K562 (cell line): ENCODE measurements at regions not wholly inside any gene's neighbourhood (a gene's known extent, or its start where the extent isn't known, plus 50 kb on each side); places are given as distances from the start of the nearest gene placed in this dataset.

Source experiments
- ATAC-seq: fragments of 200-7000 bp; cut with Tn5 transposase; 3 replicates; pipeline ENCODE4 v1.9.1; 2020; ENCODE audit warnings: moderate library complexity
- BruUV-seq: library from RNA; stranded (reverse); fragments of 400-500 nt; replicated peaks from 2 replicates; lab custom pipeline; 2021; lab: Mats Ljungman, UMichigan
- CTCF ChIA-PET: fragments of 300-600 bp; formaldehyde crosslinking; extraction: SDS; loops from one replicate; lab custom pipeline; 2021; ENCODE audit warnings: low intra/inter-chr PET ratio; lab: Yijun Ruan, JAX
- POLR2A ChIA-PET: fragments of 300-600, 350-650 bp; sonication (Branson Sonifier 250); formaldehyde crosslinking; extraction: SDS; loops from one replicate; lab custom pipeline; 2021; ENCODE audit warnings: antibody characterized with exemption, inconsistent platforms; lab: Yijun Ruan, JAX
- DNase-seq, 4 experiments: peaks; one replicate each; pipeline versions ENCODE4 v3.0.0 to v3.0.0-alpha.2; 2011 to 2018; ENCODE audit warnings: low spot score in 3 of 4, mixed read lengths in 3 of 4; ENCODE audit errors: extremely low read depth in 1 of 4
- FAIRE-seq: peaks from 2 replicates; lab custom pipeline; 2011; peaks lifted over from hg19 to GRCh38; lab: Jason Lieb, UNC
- H2AFZ ChIP-seq: 2 replicates; pipeline ENCODE4 v1.6.0; 2011; ENCODE audit warnings: low read depth, low read length, control low read depth, inconsistent platforms
- H3K27ac ChIP-seq: fragments of 200-600 bp; 3 replicates; pipeline ENCODE4 v1.8.0; 2011; ENCODE audit warnings: low read depth, mild to moderate bottlenecking, control low read depth, inconsistent platforms, low read length, moderate library complexity, mixed read lengths; ENCODE audit errors: extremely low read depth
- H3K27me3 ChIP-seq, 2 experiments: fragments of 300-600 bp in 1 of 2; 2 replicates in 1 of 2; 3 replicates in 1 of 2; pipeline versions ENCODE4 v1.6.0 to v1.8.0; 2011; ENCODE audit warnings: inconsistent platforms in 2 of 2, low read length in 2 of 2, mild to moderate bottlenecking in 1 of 2, mixed read lengths in 1 of 2, moderate library complexity in 1 of 2; ENCODE audit not compliant: control insufficient read depth in 2 of 2, insufficient read depth in 2 of 2
- H3K36me3 ChIP-seq: fragments of 300-600 bp; 3 replicates; pipeline ENCODE4 v1.8.0; 2011; ENCODE audit warnings: mild to moderate bottlenecking, low read length, inconsistent platforms; ENCODE audit not compliant: control insufficient read depth, insufficient read depth
- H3K4me1 ChIP-seq, 2 experiments: fragments of 200-600 bp in 1 of 2; replicated peaks in 1 of 2; 2 replicates in 1 of 2; 3 replicates in 1 of 2; pipeline versions ENCODE4 v1.5.1 to v1.8.0; 2011; ENCODE audit warnings: inconsistent platforms in 2 of 2, low read length in 2 of 2, mild to moderate bottlenecking in 1 of 2, mixed read lengths in 1 of 2, moderate library complexity in 1 of 2; ENCODE audit not compliant: control insufficient read depth in 2 of 2, insufficient read depth in 2 of 2
- H3K4me2 ChIP-seq: 2 replicates; pipeline ENCODE4 v1.6.1; 2011; ENCODE audit warnings: low read length, control low read depth, inconsistent platforms, mixed read lengths; ENCODE audit not compliant: insufficient read depth
- H3K4me3 ChIP-seq: fragments of 200-600 bp; sonication (generic), shearing (Covaris generic); 2 replicates; pipeline ENCODE4 v1.5.1; 2016; ENCODE audit warnings: control low read depth, inconsistent platforms
- H3K79me2 ChIP-seq: fragments of 200-600 bp; 3 replicates; pipeline ENCODE4 v1.8.0; 2011; ENCODE audit warnings: low read length, inconsistent platforms; ENCODE audit not compliant: control insufficient read depth, insufficient read depth
- H3K9ac ChIP-seq, 2 experiments: 2 replicates each; pipeline versions ENCODE4 v1.6.0 to v1.6.1; 2011; ENCODE audit warnings: low read depth in 2 of 2, low read length in 2 of 2, control low read depth in 1 of 2, inconsistent platforms in 1 of 2, mild to moderate bottlenecking in 1 of 2, mixed read lengths in 1 of 2; ENCODE audit not compliant: insufficient read depth in 1 of 2
- H3K9me1 ChIP-seq: one replicate; pipeline ENCODE4 v1.6.0; 2011; ENCODE audit warnings: inconsistent platforms, mild to moderate bottlenecking, low read length, moderate library complexity; ENCODE audit not compliant: control insufficient read depth, insufficient read depth
- H3K9me3 ChIP-seq: replicated peaks from 2 replicates; pipeline ENCODE4 v1.5.1; 2011; ENCODE audit warnings: low read depth, low read length, inconsistent platforms; ENCODE audit not compliant: control insufficient read depth, insufficient read depth
- H4K20me1 ChIP-seq: replicated peaks from 2 replicates; pipeline ENCODE4 v1.6.1; 2011; ENCODE audit warnings: low read length, inconsistent platforms, mixed read lengths; ENCODE audit not compliant: control insufficient read depth, insufficient read depth
- GABPA ChIP-seq: fragments of 200-800 bp; sonication (Bioruptor generic); conservative IDR thresholded peaks from 2 replicates; pipeline ENCODE4 v1.6.1; 2016; ENCODE audit warnings: low read depth, missing genetic modification characterization, missing compliant biosample characterization
- HMG20B ChIP-seq: fragments of 250-450 bp; sonication (Bioruptor Pico); IDR thresholded peaks from 2 replicates; pipeline ENCODE4 v1.5.0; 2021; ENCODE audit warnings: mild to moderate bottlenecking
- MYC ChIP-seq, 2 experiments: fragments of 250-450 bp in 1 of 2; sonication (Bioruptor Pico) in 1 of 2; IDR thresholded peaks; 2 replicates each; pipeline versions ENCODE4 v1.5.1 to v1.6.1; 2012 to 2021; ENCODE audit warnings: low read depth in 2 of 2, borderline replicate concordance in 1 of 2, improper control_type of control experiment in 1 of 2, low read length in 1 of 2, mild to moderate bottlenecking in 1 of 2, moderate library complexity in 1 of 2
- SMARCE1 ChIP-seq: fragments of 450-650 bp; IDR thresholded peaks from 2 replicates; pipeline ENCODE4 v1.7.1; 2016; ENCODE audit warnings: mild to moderate bottlenecking
- YY1 ChIP-seq, 3 experiments: IDR thresholded peaks; 2 replicates each; pipeline ENCODE4 v1.6.1; 2011; ENCODE audit warnings: low read length in 2 of 3, mild to moderate bottlenecking in 2 of 3, moderate library complexity in 2 of 3, borderline replicate concordance in 1 of 3, control low read depth in 1 of 3, low read depth in 1 of 3; ENCODE audit not compliant: insufficient read depth in 3 of 3, insufficient replicate concordance in 2 of 3, control insufficient read depth in 1 of 3, insufficient read length in 1 of 3; ENCODE audit errors: extremely low read depth in 1 of 3
- WGBS: fragments of 100-300 bp; shearing (Covaris generic); methylation state at CpG from one replicate; pipeline ENCODE4 v1.1.6; 2016; ENCODE audit warnings: low coverage, mixed read lengths; ENCODE audit not compliant: insufficient coverage; ENCODE audit errors: missing lambda C conversion rate; 5-methylcytosine and 5-hydroxymethylcytosine counted together
- in situ Hi-C: fragments of 300-500 bp; cut with MboI; formaldehyde crosslinking; loops from 4 replicates; pipeline ENCODE4 v1.15.0; 2018; ENCODE audit warnings: inconsistent platforms, mixed read lengths
- intact Hi-C: fragments of 100-400 bp; cut with micrococcal nuclease; formaldehyde crosslinking; loops from 2 replicates; pipeline ENCODE4 v1.14.2; 2022
- TF ChIP-seq, protein P1 (sequence below): fragments of 250-450 bp; sonication (Bioruptor Pico); IDR thresholded peaks from 2 replicates; pipeline ENCODE4 v1.8.0; 2022; ENCODE audit warnings: moderate library complexity, mild to moderate bottlenecking, inconsistent platforms
- TF ChIP-seq, protein P2 (sequence below): IDR thresholded peaks from 3 replicates; pipeline ENCODE4 v1.6.1; 2011; ENCODE audit warnings: borderline replicate concordance, mild to moderate bottlenecking, moderate library complexity; ENCODE audit not compliant: insufficient read length; ENCODE audit errors: extremely low read depth
- TF ChIP-seq, protein P3 (sequence below): sonication (generic); formaldehyde crosslinking; IDR thresholded peaks from 2 replicates; pipeline ENCODE4 v1.8.0; 2022; ENCODE audit warnings: mild to moderate bottlenecking, missing genetic modification reagents
- TF ChIP-seq, protein P4 (sequence below): fragments of 250-450 bp; sonication (Bioruptor Pico); IDR thresholded peaks from 2 replicates; pipeline ENCODE4 v1.8.0; 2022; ENCODE audit warnings: inconsistent platforms
- TF ChIP-seq, protein P5 (sequence below): fragments of 150-350 bp; conservative IDR thresholded peaks from 2 replicates; pipeline ENCODE4 v1.6.1; 2014; ENCODE audit warnings: low read length

DNA sequence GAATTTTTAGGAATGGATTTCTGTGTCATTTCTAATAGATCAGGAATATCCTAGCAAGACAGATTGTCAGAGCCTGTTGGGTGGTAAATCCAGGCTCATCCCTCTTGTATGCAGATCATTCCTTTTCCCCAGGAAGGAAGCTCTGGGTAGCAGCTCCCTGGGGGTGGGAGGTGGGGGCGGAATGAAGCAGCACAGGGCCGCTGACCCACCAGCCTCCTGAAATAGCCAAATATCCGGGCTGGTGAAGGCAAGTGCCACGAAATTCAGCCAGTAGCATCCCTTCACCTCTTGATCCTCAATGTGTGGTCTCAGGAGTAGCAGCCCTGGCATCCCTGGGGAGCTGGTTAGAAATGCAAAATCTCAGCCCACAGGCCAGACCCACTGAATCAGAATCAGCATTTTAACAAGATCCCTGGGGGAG is 256.9 kb downstream of the LRFN2 start:
- H3K4me1 ChIP-seq, result no peaks in the 10 kb centered on the region
- H3K79me2 ChIP-seq, result no peaks in the 10 kb centered on the region
- no peaks in the 10 kb centered on the region for H3K9me3 ChIP-seq
- peaks cover 0 to 7% of the 10 kb centered on the region in 2 experiments; a peak in 2 of 5 replicates for H3K27me3 ChIP-seq
- H3K36me3 ChIP-seq, result no peaks in the 10 kb centered on the region
- DNase-seq, result no peak
- in situ Hi-C loops (no loop called here), intact Hi-C loops (no loop called here)
- POLR2A ChIA-PET, result interaction anchor here (0.6 to 0.7 kb wide), 2 partner anchors 18 to 22 kb away, joined by 3 read pairs; no protein-coding TSS in a partner anchor
- H3K4me2 ChIP-seq, result no peak overlapping the region
- FAIRE-seq, result no peak
- H4K20me1 ChIP-seq, result no peaks in the 10 kb centered on the region
- no peaks in the 10 kb centered on the region for H3K9me1 ChIP-seq
- H3K4me3 ChIP-seq, result no peak overlapping the region
- CTCF ChIA-PET, result no interaction called here
- TF ChIP-seq HMG20B (CRISPR knock-in tag) (no peak), YY1 (IDR thresholded peaks at IDR 0.05; ENCODE audit: borderline replicate concordance in 1 of 3, control insufficient read depth in 1 of 3, extremely low read depth in 1 of 3, insufficient read depth in 3 of 3, insufficient read length in 1 of 3, insufficient replicate concordance in 2 of 3, low read depth in 1 of 3, low read length in 2 of 3) (no peak), SMARCE1 (no peak), GABPA (tag) (no peak), MYC (IDR thresholded peaks at IDR 0.05; ENCODE audit: low read depth, low read length) (no peak), MYC (CRISPR knock-in tag; IDR thresholded peaks at IDR 0.05; ENCODE audit: borderline replicate concordance, low read depth) (no peak)
- TF ChIP-seq, protein P1, sequence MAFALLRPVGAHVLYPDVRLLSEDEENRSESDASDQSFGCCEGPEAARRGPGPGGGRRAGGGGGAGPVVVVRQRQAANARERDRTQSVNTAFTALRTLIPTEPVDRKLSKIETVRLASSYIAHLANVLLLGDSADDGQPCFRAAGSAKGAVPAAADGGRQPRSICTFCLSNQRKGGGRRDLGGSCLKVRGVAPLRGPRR, result no peak
- TF ChIP-seq, protein P2, sequence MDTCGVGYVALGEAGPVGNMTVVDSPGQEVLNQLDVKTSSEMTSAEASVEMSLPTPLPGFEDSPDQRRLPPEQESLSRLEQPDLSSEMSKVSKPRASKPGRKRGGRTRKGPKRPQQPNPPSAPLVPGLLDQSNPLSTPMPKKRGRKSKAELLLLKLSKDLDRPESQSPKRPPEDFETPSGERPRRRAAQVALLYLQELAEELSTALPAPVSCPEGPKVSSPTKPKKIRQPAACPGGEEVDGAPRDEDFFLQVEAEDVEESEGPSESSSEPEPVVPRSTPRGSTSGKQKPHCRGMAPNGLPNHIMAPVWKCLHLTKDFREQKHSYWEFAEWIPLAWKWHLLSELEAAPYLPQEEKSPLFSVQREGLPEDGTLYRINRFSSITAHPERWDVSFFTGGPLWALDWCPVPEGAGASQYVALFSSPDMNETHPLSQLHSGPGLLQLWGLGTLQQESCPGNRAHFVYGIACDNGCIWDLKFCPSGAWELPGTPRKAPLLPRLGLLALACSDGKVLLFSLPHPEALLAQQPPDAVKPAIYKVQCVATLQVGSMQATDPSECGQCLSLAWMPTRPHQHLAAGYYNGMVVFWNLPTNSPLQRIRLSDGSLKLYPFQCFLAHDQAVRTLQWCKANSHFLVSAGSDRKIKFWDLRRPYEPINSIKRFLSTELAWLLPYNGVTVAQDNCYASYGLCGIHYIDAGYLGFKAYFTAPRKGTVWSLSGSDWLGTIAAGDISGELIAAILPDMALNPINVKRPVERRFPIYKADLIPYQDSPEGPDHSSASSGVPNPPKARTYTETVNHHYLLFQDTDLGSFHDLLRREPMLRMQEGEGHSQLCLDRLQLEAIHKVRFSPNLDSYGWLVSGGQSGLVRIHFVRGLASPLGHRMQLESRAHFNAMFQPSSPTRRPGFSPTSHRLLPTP, result no peak
- TF ChIP-seq, protein P3, sequence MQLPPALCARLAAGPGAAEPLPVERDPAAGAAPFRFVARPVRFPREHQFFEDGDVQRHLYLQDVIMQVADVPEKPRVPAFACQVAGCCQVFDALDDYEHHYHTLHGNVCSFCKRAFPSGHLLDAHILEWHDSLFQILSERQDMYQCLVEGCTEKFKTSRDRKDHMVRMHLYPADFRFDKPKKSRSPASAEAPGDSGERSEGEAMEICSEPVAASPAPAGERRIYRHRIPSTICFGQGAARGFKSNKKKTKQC (CRISPR knock-in tag), result no peak
- TF ChIP-seq, protein P4, sequence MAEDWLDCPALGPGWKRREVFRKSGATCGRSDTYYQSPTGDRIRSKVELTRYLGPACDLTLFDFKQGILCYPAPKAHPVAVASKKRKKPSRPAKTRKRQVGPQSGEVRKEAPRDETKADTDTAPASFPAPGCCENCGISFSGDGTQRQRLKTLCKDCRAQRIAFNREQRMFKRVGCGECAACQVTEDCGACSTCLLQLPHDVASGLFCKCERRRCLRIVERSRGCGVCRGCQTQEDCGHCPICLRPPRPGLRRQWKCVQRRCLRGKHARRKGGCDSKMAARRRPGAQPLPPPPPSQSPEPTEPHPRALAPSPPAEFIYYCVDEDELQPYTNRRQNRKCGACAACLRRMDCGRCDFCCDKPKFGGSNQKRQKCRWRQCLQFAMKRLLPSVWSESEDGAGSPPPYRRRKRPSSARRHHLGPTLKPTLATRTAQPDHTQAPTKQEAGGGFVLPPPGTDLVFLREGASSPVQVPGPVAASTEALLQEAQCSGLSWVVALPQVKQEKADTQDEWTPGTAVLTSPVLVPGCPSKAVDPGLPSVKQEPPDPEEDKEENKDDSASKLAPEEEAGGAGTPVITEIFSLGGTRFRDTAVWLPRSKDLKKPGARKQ (CRISPR knock-in tag), result no peak
- TF ChIP-seq, protein P5, sequence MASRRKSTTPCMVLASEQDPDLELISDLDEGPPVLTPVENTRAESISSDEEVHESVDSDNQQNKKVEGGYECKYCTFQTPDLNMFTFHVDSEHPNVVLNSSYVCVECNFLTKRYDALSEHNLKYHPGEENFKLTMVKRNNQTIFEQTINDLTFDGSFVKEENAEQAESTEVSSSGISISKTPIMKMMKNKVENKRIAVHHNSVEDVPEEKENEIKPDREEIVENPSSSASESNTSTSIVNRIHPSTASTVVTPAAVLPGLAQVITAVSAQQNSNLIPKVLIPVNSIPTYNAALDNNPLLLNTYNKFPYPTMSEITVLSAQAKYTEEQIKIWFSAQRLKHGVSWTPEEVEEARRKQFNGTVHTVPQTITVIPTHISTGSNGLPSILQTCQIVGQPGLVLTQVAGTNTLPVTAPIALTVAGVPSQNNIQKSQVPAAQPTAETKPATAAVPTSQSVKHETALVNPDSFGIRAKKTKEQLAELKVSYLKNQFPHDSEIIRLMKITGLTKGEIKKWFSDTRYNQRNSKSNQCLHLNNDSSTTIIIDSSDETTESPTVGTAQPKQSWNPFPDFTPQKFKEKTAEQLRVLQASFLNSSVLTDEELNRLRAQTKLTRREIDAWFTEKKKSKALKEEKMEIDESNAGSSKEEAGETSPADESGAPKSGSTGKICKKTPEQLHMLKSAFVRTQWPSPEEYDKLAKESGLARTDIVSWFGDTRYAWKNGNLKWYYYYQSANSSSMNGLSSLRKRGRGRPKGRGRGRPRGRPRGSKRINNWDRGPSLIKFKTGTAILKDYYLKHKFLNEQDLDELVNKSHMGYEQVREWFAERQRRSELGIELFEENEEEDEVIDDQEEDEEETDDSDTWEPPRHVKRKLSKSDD, result no peak
- H3K9ac ChIP-seq, result no peak overlapping the region
- 0% methylated on average over 4 of the region's 4 CpGs for WGBS
- no TSS peak for BruUV-seq
- no peak overlapping the region for H2AFZ ChIP-seq
- ATAC-seq, result no peak
- no peak overlapping the region for H3K27ac ChIP-seq
